ENCODE measurements at regions not wholly inside any gene's neighbourhood (a gene's known extent, or its start where the extent isn't known, plus 50 kb on each side); places are given as distances from the start of the nearest gene placed in this dataset.

- no peak for DNase-seq
These were observed 55.4 kb downstream of the XCL1 start for GRCh38 chr1:168631671-168632400.

DNA sequence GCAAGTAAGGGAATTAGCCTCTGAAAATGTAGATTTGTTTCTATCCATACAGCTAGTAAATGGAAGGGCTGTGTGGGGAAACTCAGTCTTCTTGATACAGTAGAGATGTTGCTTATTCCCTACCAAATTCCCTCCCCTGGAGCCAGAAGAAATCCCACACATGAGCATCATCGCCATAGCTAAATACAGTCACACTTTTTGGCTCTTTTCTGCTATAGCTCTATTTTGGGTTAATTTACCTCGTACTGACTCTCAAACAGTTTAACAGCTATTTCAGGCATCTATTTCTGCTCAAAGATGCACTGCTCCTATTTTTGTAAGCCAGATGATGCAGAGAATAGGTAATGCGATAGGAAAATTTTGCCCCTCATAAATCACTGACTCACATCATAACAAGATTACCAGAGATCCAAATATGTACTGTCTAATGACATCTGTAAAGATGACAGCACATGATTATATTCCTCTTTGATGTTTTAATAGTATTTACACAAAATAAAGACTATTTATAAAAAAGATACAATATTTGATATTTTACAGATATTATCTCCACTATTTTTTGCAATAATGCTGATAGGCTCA, 58.6 kb downstream of the XCL1 start:
- no peak for DNase-seq

DNA sequence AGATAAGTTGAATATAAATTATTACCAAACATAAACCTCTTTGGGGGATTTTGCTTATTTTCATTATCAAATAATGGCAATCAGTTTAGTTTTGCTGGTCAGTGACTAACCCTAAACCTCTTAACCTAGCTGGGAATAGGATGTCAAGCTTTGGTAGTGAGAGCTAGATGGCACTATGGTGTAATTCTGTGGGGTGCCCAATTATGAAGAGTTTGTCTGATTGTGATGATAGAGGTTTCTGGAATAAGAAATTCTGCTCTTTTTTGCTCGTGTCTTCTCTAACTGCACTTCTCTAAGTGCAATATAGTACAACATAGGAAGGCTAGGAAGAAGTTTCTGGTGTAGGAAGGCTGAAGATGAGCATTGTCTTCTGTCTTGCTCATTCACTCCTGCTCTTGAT, 59.8 kb downstream of the XCL1 start:
- DNase-seq = no peak

GRCh38 chr1:168636642-168637111, 60.3 kb downstream of the XCL1 start:
- peak; percentile 67 for DNase-seq

- DNase-seq = no peak
These were observed 61.1 kb downstream of the XCL1 start for GRCh38 chr1:168637350-168637991.

DNA sequence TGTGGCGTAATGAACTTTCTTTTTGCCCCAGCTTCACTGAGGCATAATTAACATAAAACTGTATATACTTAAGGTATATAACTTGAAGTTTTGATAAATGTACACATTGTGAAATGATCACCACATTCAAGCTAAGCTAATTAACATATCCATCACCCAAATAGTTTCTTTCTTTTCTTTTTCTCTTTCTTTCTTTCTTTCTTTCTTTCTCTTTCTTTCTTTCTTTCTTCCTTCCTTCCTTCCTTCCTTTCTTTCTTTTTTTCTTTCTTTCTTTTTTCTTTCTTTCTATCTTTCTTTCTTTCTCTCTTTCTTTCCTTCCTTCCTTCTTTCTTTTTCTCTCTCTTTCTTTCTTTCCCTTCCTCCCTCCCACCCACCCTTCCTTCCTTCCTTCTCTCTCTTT, 62.5 kb downstream of the XCL1 start:
- no peak for DNase-seq

- no peak for DNase-seq
These were observed 63.8 kb downstream of the XCL1 start for GRCh38 chr1:168640182-168640581.

- peak; percentile 57 for DNase-seq
These were observed 64.4 kb downstream of the XCL1 start for GRCh38 chr1:168640836-168641235.

DNA sequence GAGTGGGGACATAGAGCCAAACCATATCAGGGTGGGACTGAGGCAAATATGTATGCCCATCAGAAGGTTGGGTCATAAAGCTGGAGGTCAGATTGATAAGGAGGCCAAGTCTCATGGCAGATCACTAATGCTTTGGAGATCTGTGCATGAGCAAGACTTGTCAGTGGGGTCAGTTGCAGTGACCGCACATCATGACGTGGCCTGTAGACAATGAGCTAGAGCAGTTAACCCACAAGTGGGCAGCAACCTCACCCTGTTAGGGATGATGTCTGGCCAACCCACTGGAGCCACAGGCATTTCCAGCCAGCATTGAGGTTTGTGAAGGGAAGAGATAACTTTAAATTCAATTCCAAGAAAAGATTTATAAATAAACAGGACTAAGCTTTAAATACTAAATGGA, 66.7 kb downstream of the XCL1 start:
- DNase-seq = no peak
